ENCODE measurements at regions not wholly inside any gene's neighbourhood (a gene's known extent, or its start where the extent isn't known, plus 50 kb on each side); places are given as distances from the start of the nearest gene placed in this dataset.

- TF ChIP-seq, protein P1, sequence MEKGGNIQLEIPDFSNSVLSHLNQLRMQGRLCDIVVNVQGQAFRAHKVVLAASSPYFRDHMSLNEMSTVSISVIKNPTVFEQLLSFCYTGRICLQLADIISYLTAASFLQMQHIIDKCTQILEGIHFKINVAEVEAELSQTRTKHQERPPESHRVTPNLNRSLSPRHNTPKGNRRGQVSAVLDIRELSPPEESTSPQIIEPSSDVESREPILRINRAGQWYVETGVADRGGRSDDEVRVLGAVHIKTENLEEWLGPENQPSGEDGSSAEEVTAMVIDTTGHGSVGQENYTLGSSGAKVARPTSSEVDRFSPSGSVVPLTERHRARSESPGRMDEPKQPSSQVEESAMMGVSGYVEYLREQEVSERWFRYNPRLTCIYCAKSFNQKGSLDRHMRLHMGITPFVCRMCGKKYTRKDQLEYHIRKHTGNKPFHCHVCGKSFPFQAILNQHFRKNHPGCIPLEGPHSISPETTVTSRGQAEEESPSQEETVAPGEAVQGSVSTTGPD (CRISPR knock-in tag; IDR thresholded peaks at IDR 0.05), result no peak
- TF ChIP-seq SOX6 (IDR thresholded peaks at IDR 0.05) (no peak), SOX6 (CRISPR knock-in tag; IDR thresholded peaks at IDR 0.05) (0 out of 2 replicates have a peak, but pooled peaks have one; percentile 14), ZNF296 (CRISPR knock-in tag; conservative IDR thresholded peaks at IDR 0.05) (no peak), GATAD1 (CRISPR knock-in tag; IDR thresholded peaks at IDR 0.05) (no peak), ZNF576 (CRISPR knock-in tag; IDR thresholded peaks at IDR 0.05) (no peak), KMT2A (CRISPR knock-in tag; IDR thresholded peaks at IDR 0.05) (no peak), RXRB (CRISPR knock-in tag; IDR thresholded peaks at IDR 0.05; ENCODE audit: borderline replicate concordance) (no peak), ZNF530 (CRISPR knock-in tag; IDR thresholded peaks at IDR 0.05; ENCODE audit: low read depth) (no peak), YY1 (IDR thresholded peaks at IDR 0.05; ENCODE audit: insufficient read depth, insufficient replicate concordance, low read depth, low read length) (no peak), HDAC2 (CRISPR knock-in tag; IDR thresholded peaks at IDR 0.05) (no peak), CEBPG (CRISPR knock-in tag; IDR thresholded peaks at IDR 0.05) (0 out of 2 replicates have a peak, but pooled peaks have one; percentile 11), BATF2 (CRISPR knock-in tag; IDR thresholded peaks at IDR 0.05) (no peak), TCF7 (IDR thresholded peaks at IDR 0.05; ENCODE audit: low read depth) (peak; percentile 28), ZNF512 (CRISPR knock-in tag; IDR thresholded peaks at IDR 0.05) (no peak), KLF9 (CRISPR knock-in tag; IDR thresholded peaks at IDR 0.05; ENCODE audit: low read depth) (no peak)
- TF ChIP-seq, protein P2, sequence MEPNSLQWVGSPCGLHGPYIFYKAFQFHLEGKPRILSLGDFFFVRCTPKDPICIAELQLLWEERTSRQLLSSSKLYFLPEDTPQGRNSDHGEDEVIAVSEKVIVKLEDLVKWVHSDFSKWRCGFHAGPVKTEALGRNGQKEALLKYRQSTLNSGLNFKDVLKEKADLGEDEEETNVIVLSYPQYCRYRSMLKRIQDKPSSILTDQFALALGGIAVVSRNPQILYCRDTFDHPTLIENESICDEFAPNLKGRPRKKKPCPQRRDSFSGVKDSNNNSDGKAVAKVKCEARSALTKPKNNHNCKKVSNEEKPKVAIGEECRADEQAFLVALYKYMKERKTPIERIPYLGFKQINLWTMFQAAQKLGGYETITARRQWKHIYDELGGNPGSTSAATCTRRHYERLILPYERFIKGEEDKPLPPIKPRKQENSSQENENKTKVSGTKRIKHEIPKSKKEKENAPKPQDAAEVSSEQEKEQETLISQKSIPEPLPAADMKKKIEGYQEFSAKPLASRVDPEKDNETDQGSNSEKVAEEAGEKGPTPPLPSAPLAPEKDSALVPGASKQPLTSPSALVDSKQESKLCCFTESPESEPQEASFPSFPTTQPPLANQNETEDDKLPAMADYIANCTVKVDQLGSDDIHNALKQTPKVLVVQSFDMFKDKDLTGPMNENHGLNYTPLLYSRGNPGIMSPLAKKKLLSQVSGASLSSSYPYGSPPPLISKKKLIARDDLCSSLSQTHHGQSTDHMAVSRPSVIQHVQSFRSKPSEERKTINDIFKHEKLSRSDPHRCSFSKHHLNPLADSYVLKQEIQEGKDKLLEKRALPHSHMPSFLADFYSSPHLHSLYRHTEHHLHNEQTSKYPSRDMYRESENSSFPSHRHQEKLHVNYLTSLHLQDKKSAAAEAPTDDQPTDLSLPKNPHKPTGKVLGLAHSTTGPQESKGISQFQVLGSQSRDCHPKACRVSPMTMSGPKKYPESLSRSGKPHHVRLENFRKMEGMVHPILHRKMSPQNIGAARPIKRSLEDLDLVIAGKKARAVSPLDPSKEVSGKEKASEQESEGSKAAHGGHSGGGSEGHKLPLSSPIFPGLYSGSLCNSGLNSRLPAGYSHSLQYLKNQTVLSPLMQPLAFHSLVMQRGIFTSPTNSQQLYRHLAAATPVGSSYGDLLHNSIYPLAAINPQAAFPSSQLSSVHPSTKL (CRISPR knock-in tag; IDR thresholded peaks at IDR 0.05), result peak; percentile 28; the same call in 1 of the 2 replicates
- TF ChIP-seq, protein P3, sequence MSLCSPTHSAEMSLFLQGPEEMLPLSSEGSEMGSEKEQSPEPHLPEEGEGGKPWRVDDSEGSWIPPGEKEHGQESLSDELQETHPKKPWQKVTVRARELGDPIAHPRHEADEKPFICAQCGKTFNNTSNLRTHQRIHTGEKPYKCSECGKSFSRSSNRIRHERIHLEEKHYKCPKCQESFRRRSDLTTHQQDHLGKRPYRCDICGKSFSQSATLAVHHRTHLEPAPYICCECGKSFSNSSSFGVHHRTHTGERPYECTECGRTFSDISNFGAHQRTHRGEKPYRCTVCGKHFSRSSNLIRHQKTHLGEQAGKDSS (CRISPR knock-in tag; IDR thresholded peaks at IDR 0.05; ENCODE audit: borderline replicate concordance, low read depth), result no peak
- TF ChIP-seq, protein P4, sequence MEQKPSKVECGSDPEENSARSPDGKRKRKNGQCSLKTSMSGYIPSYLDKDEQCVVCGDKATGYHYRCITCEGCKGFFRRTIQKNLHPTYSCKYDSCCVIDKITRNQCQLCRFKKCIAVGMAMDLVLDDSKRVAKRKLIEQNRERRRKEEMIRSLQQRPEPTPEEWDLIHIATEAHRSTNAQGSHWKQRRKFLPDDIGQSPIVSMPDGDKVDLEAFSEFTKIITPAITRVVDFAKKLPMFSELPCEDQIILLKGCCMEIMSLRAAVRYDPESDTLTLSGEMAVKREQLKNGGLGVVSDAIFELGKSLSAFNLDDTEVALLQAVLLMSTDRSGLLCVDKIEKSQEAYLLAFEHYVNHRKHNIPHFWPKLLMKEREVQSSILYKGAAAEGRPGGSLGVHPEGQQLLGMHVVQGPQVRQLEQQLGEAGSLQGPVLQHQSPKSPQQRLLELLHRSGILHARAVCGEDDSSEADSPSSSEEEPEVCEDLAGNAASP (CRISPR knock-in tag; IDR thresholded peaks at IDR 0.05; ENCODE audit: borderline replicate concordance), result no peak
- TF ChIP-seq, protein P5, sequence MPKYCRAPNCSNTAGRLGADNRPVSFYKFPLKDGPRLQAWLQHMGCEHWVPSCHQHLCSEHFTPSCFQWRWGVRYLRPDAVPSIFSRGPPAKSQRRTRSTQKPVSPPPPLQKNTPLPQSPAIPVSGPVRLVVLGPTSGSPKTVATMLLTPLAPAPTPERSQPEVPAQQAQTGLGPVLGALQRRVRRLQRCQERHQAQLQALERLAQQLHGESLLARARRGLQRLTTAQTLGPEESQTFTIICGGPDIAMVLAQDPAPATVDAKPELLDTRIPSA (CRISPR knock-in tag; IDR thresholded peaks at IDR 0.05; ENCODE audit: borderline replicate concordance), result no peak
Observed at GRCh38 chr12:9365296-9365695, 157.1 kb upstream of the PZP start (continued).
